Omental fat pad (tissue), 3 donors: ENCODE measurements at regions not wholly inside any gene's neighbourhood (a gene's known extent, or its start where the extent isn't known, plus 50 kb on each side); places are given as distances from the start of the nearest gene placed in this dataset.
"Not testable (repeated sequence)": the region's sequence is repeated elsewhere in the genome, so short reads cannot be mapped to it uniquely, and the experiment has no call there.

ENCODE experiments used
- ATAC-seq: fragments of 150-250 bp; one replicate; pipeline ENCODE4 v1.9.1; 2016; ENCODE audit warnings: mild to moderate bottlenecking, moderate library complexity; ENCODE audit not compliant: low FRiP score
- DNase-seq: peaks from one replicate; pipeline ENCODE4 v3.0.0-alpha.2; 2019; ENCODE audit warnings: low spot score
- TF ChIP-seq, protein P1 (sequence below), 3 donors: fragments of 450-650 bp; IDR thresholded peaks; one replicate each; pipeline ENCODE4 v1.5.1; 2016 to 2017; ENCODE audit warnings: antibody characterized with exemption in 3 of 3, mild to moderate bottlenecking in 3 of 3, moderate library complexity in 2 of 3

- ATAC-seq (no peak), DNase-seq (no peak)
- TF ChIP-seq, protein P1, sequence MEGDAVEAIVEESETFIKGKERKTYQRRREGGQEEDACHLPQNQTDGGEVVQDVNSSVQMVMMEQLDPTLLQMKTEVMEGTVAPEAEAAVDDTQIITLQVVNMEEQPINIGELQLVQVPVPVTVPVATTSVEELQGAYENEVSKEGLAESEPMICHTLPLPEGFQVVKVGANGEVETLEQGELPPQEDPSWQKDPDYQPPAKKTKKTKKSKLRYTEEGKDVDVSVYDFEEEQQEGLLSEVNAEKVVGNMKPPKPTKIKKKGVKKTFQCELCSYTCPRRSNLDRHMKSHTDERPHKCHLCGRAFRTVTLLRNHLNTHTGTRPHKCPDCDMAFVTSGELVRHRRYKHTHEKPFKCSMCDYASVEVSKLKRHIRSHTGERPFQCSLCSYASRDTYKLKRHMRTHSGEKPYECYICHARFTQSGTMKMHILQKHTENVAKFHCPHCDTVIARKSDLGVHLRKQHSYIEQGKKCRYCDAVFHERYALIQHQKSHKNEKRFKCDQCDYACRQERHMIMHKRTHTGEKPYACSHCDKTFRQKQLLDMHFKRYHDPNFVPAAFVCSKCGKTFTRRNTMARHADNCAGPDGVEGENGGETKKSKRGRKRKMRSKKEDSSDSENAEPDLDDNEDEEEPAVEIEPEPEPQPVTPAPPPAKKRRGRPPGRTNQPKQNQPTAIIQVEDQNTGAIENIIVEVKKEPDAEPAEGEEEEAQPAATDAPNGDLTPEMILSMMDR (IDR thresholded peaks at IDR 0.05), result no peak
These were observed 345.0 kb upstream of the CCDC179 start for GRCh38 chr11:23205156-23205871.

DNA sequence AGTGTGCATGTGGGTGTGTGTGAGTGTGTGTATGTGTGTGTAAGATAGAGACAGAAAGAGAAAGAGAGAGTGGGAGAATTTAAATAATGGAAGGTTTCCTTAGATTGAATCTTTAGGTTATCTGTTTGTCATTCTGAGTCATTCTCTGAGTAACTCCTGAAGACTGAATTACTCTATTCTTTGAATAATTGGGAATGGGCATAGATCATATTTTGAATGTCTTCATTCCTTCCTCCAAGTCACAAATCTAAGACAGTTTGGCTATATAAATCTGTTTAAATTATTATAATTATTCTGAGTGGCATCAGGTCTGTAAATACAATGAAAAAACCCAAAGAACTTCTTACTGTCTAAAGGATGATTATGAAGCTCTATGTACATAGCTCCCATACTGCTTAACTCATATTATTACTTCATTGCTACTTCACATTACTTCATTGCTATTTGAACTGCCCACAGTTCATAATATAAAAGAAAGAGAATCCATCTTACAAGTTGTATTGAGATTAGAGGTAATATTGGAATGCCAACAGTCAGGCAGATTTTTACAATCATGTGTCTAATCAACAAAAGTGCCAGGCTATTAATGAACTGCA lies 346.6 kb upstream of the CCDC179 start:
- ATAC-seq (no peak), DNase-seq (no peak)
- TF ChIP-seq, protein P1 (IDR thresholded peaks at IDR 0.05), result no peak

GRCh38 chr11:23211221-23211620 lies 350.9 kb upstream of the CCDC179 start:
- TF ChIP-seq, protein P1 (IDR thresholded peaks at IDR 0.05), result no peak
- DNase-seq (no peak), ATAC-seq (no peak)

- no peak for ATAC-seq
- no peak for DNase-seq
- TF ChIP-seq, protein P1 (IDR thresholded peaks at IDR 0.05), result no peak
These were observed 352.5 kb upstream of the CCDC179 start for GRCh38 chr11:23212807-23213206.

DNA sequence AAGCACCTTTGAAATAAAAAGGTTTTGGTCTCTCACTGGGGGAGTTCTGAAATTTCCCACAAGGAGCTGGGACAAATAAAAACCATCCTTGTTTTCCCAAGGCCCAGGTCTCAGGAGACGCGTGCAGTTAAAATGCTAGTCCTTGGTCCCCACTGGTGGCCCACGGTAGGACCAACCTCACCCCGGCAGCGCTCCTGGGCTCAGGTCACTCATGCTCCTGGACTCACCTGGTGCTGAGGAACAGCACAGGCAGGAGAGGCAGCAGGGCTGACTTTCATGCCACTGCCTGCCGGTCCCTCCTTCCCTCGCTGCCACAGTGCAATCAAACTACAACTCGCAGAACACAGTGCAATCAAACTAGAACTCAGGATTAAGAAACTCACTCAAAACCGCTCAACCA lies 356.8 kb upstream of the CCDC179 start:
- TF ChIP-seq, protein P1 (IDR thresholded peaks at IDR 0.05), result no peak
- ATAC-seq (no peak), DNase-seq (no peak)

GRCh38 chr11:23220086-23220485 lies 359.8 kb upstream of the CCDC179 start:
- DNase-seq, ATAC-seq: not testable (repeated sequence)

DNA sequence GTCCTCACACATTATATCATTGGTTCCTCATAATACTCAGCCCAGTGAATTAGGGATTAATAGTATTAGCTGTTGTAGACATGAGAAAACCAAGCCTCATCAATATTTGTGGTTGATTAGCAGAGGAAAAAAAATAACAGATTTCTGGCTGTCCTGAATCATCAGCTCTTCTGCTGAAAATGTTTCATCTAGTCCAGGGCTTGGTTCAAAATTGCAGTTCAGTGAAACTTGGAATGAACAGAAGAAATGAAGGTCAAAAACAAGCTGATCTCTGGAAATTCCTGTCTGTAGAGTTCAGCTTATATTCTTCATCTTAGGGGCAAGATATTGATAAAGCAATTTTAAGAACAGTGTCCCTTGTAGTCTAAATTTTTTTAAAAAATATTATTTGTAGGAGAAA lies 361.1 kb upstream of the CCDC179 start:
- TF ChIP-seq, protein P1 (IDR thresholded peaks at IDR 0.05), result no peak
- DNase-seq, result no peak
- ATAC-seq, result no peak
